ENCODE measurements at regions not wholly inside any gene's neighbourhood (a gene's known extent, or its start where the extent isn't known, plus 50 kb on each side); places are given as distances from the start of the nearest gene placed in this dataset.
"Not testable (repeated sequence)": the region's sequence is repeated elsewhere in the genome, so short reads cannot be mapped to it uniquely, and the experiment has no call there.

- DNase-seq: no peak
Measured at GRCh38 chr12:31818623-31819268, 89.9 kb upstream of the AMN1 start.

GRCh38 chr12:31817120-31817519 is 88.3 kb upstream of the AMN1 start:
- DNase-seq: no peak

GRCh38 chr12:31815096-31815495 is 86.3 kb upstream of the AMN1 start:
- no peak for DNase-seq

- DNase-seq: no peak
Measured at GRCh38 chr12:31813305-31813704, 84.5 kb upstream of the AMN1 start.

- no peak for DNase-seq
Measured at GRCh38 chr12:31807773-31808097, 78.9 kb upstream of the AMN1 start.

- DNase-seq: not testable (repeated sequence)
Measured at GRCh38 chr12:31807081-31807772, 78.4 kb upstream of the AMN1 start.

- DNase-seq: not testable (repeated sequence)
Measured at GRCh38 chr12:31805681-31806080, 76.9 kb upstream of the AMN1 start.

GRCh38 chr12:31804707-31805106 is 75.9 kb upstream of the AMN1 start:
- not testable (repeated sequence) for DNase-seq

- no peak for DNase-seq
Measured at GRCh38 chr12:31804185-31804504, 75.3 kb upstream of the AMN1 start.

GRCh38 chr12:31803306-31804184 is 74.7 kb upstream of the AMN1 start:
- DNase-seq: no peak

- DNase-seq: no peak
Measured at GRCh38 chr12:31801872-31802271, 73.1 kb upstream of the AMN1 start.

- DNase-seq: no peak
Measured at GRCh38 chr12:31797230-31797872, 68.5 kb upstream of the AMN1 start.

GRCh38 chr12:31796270-31796951 is 67.6 kb upstream of the AMN1 start:
- DNase-seq: no peak

GRCh38 chr12:31794745-31795144 is 65.9 kb upstream of the AMN1 start:
- no peak for DNase-seq

GRCh38 chr12:31791265-31791664 is 62.4 kb upstream of the AMN1 start:
- not testable (repeated sequence) for DNase-seq

- DNase-seq: no peak
Measured at GRCh38 chr12:31790759-31791158, 61.9 kb upstream of the AMN1 start.

GRCh38 chr12:31785318-31785717 is 56.5 kb upstream of the AMN1 start:
- DNase-seq: no peak

GRCh38 chr12:31783996-31784645 is 55.3 kb upstream of the AMN1 start:
- no peak for DNase-seq

- no peak for DNase-seq
Measured at GRCh38 chr12:31783556-31783955, 54.7 kb upstream of the AMN1 start.

- no peak for DNase-seq
Measured at GRCh38 chr12:31781894-31782540, 53.2 kb upstream of the AMN1 start.

- DNase-seq: no peak
Measured at GRCh38 chr12:31780096-31780495, 51.3 kb upstream of the AMN1 start.

- no peak for DNase-seq
Measured at GRCh38 chr12:31778687-31779086, 49.9 kb upstream of the AMN1 start.

All from NCI-H526 (cell line).